ENCODE measurements at regions not wholly inside any gene's neighbourhood (a gene's known extent, or its start where the extent isn't known, plus 50 kb on each side); places are given as distances from the start of the nearest gene placed in this dataset.

- TF ChIP-seq POLR2A (IDR thresholded peaks at IDR 0.05) (no peak), CTCF (IDR thresholded peaks at IDR 0.05) (no peak)
Measured at GRCh38 chr3:64441861-64442260, 216.6 kb upstream of the PRICKLE2 start.
